Prostate gland (tissue), 2 donors: ENCODE measurements at regions not wholly inside any gene's neighbourhood (a gene's known extent, or its start where the extent isn't known, plus 50 kb on each side); places are given as distances from the start of the nearest gene placed in this dataset.
"Not testable (repeated sequence)": the region's sequence is repeated elsewhere in the genome, so short reads cannot be mapped to it uniquely, and the experiment has no call there.

Experiments
- DNase-seq: peaks from one replicate; pipeline ENCODE4 v3.0.0-alpha.2; 2019; ENCODE audit warnings: low spot score
- H3K27ac ChIP-seq, 2 donors: fragments of 200-600 bp; sonication (generic); 2 replicates each; pipeline ENCODE4 v1.5.1; 2017 to 2019
- H3K27me3 ChIP-seq: fragments of 200-600 bp; sonication (generic); replicated peaks from 2 replicates; pipeline ENCODE4 v1.5.1; 2019; ENCODE audit not compliant: insufficient read depth
- H3K36me3 ChIP-seq, 2 donors: fragments of 200-600 bp; sonication (generic); 1 replicate in 1 of 2; 2 replicates in 1 of 2; pipeline versions ENCODE4 v1.5.1 to v1.8.1; 2017 to 2019
- H3K4me1 ChIP-seq: fragments of 200-600 bp; sonication (generic); replicated peaks from 2 replicates; pipeline ENCODE4 v1.5.1; 2019
- H3K4me3 ChIP-seq, 2 donors: fragments of 200-600 bp; sonication (generic); 2 replicates each; pipeline ENCODE4 v1.5.1; 2017 to 2019
- H3K9me3 ChIP-seq: fragments of 200-600 bp; sonication (generic); 2 replicates; pipeline ENCODE4 v1.5.1; 2017
- CTCF ChIP-seq, 4 experiments: fragments of 200-600 bp in 2 of 4; fragments of 450-650 bp in 2 of 4; sonication (generic) in 2 of 4; IDR thresholded peaks; 1 replicate in 3 of 4; 2 replicates in 1 of 4; pipeline ENCODE4 v1.5.1; 2016 to 2019; ENCODE audit warnings: antibody characterized with exemption in 4 of 4, mild to moderate bottlenecking in 2 of 4, moderate library complexity in 2 of 4
- POLR2A ChIP-seq: fragments of 450-650 bp; IDR thresholded peaks from one replicate; pipeline ENCODE4 v1.6.1; 2016; ENCODE audit warnings: antibody characterized with exemption, mild to moderate bottlenecking
- POLR2AphosphoS5 ChIP-seq: sonication (generic); formaldehyde crosslinking; IDR thresholded peaks from one replicate; pipeline ENCODE4 v1.6.1; 2017; ENCODE audit warnings: antibody characterized with exemption
- WGBS: methylation state at CpG from one replicate; pipeline ENCODE4 v1.1.5; 2018; 5-methylcytosine and 5-hydroxymethylcytosine counted together
- intact Hi-C: fragments of 100-400 bp; cut with DNase I; formaldehyde crosslinking; loops from one replicate; pipeline ENCODE4 v1.14.2; 2022

- no peak overlapping the region for H3K27ac ChIP-seq
- H3K9me3 ChIP-seq, result no peaks in the 10 kb centered on the region
- 86% methylated on average over 4 of the region's 4 CpGs for WGBS
- no peaks in the 10 kb centered on the region for H3K4me1 ChIP-seq
- no peak for TF ChIP-seq POLR2AphosphoS5
- no peak for TF ChIP-seq POLR2A
- no peak for TF ChIP-seq CTCF (IDR thresholded peaks at IDR 0.05)
- no peak overlapping the region for H3K4me3 ChIP-seq
- intact Hi-C loops, result no loop called here
- H3K36me3 ChIP-seq, result no peaks in the 10 kb centered on the region
- H3K27me3 ChIP-seq, result no peaks in the 10 kb centered on the region
- no peak for DNase-seq
Observed at GRCh38 chr7:9391984-9392383, 958.6 kb downstream of the NXPH1 start.

- intact Hi-C loops, DNase-seq: not testable (repeated sequence)
- 94% methylated on average over 28 of the region's 28 CpGs for WGBS
Observed at GRCh38 chr7:9404386-9404785, 971.0 kb downstream of the NXPH1 start.

DNA sequence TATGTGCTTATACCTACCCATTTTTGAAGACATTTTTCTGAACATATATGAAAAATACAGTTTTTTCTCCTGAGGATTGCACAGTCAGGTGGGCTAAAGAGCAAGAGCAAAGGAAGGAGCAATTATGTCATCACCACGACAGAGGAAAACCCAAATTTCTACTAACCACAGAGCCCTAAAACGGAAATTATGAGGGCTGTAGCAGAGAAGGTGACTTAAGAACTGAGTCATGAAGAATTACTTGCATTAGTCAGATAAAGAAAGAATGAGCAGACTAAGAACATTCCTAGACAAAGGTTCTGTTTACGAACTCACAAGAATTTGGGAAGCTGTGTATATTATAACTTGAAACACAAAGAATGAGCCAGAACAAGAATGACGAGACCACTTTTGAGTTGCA is 974.4 kb downstream of the NXPH1 start:
- DNase-seq, result no peak
- 40% methylated on average over 4 of the region's 4 CpGs for WGBS

More at GRCh38 chr7:9404386-9404785, 971.0 kb downstream of the NXPH1 start:
- not testable (repeated sequence) for H3K4me1 ChIP-seq, H3K27me3 ChIP-seq, H3K36me3 ChIP-seq, H3K27ac ChIP-seq, H3K9me3 ChIP-seq, H3K4me3 ChIP-seq

GRCh38 chr7:9453521-9453920 is 1020.1 kb downstream of the NXPH1 start:
- no peak overlapping the region for H3K4me3 ChIP-seq
- H3K27ac ChIP-seq, result no peak overlapping the region
- 59% methylated on average over 4 of the region's 4 CpGs for WGBS
- no peak for TF ChIP-seq POLR2AphosphoS5
- no peak for TF ChIP-seq CTCF (IDR thresholded peaks at IDR 0.05)
- TF ChIP-seq POLR2A, result no peak
- DNase-seq, result no peak
- no peaks in the 10 kb centered on the region for H3K27me3 ChIP-seq
- no peaks in the 10 kb centered on the region for H3K36me3 ChIP-seq
- intact Hi-C loops, result no loop called here
- H3K9me3 ChIP-seq, result no peaks in the 10 kb centered on the region
- H3K4me1 ChIP-seq, result no peaks in the 10 kb centered on the region

More for the DNA sequence above, 974.4 kb downstream of the NXPH1 start:
- Histone ChIP-seq H3K27ac (no peak overlapping the region), H3K9me3 (no peaks in the 10 kb centered on the region), H3K27me3 (no peaks in the 10 kb centered on the region), H3K4me3 (no peak overlapping the region), H3K36me3 (no peaks in the 10 kb centered on the region), H3K4me1 (no peaks in the 10 kb centered on the region)
- intact Hi-C loops, result no loop called here
- TF ChIP-seq CTCF (IDR thresholded peaks at IDR 0.05) (no peak), POLR2A (no peak), POLR2AphosphoS5 (no peak)

GRCh38 chr7:9488555-9488954 is 1055.1 kb downstream of the NXPH1 start:
- no peaks in the 10 kb centered on the region for H3K36me3 ChIP-seq
- no peak for DNase-seq
- no peak overlapping the region for H3K27ac ChIP-seq
- no peaks in the 10 kb centered on the region for H3K9me3 ChIP-seq
- intact Hi-C loops, result no loop called here
- H3K4me3 ChIP-seq, result no peak overlapping the region
- no peak for TF ChIP-seq CTCF (IDR thresholded peaks at IDR 0.05)
- no peak for TF ChIP-seq POLR2A
- no peak for TF ChIP-seq POLR2AphosphoS5
- H3K4me1 ChIP-seq, result no peaks in the 10 kb centered on the region
- H3K27me3 ChIP-seq, result no peaks in the 10 kb centered on the region
